ENCODE measurements at regions not wholly inside any gene's neighbourhood (a gene's known extent, or its start where the extent isn't known, plus 50 kb on each side); places are given as distances from the start of the nearest gene placed in this dataset.

GRCh38 chr7:153190452-153190851, 430.9 kb downstream of the ACTR3B start:
- no peak for TF ChIP-seq CREB1 (CRISPR knock-in tag; IDR thresholded peaks at IDR 0.05)
- no peak for TF ChIP-seq ELF4 (CRISPR knock-in tag; IDR thresholded peaks at IDR 0.05; ENCODE audit: low read depth)
- no peak for TF ChIP-seq AFF4 (CRISPR knock-in tag; IDR thresholded peaks at IDR 0.05; ENCODE audit: borderline replicate concordance)
- no peak for TF ChIP-seq E2F5 (CRISPR knock-in tag; IDR thresholded peaks at IDR 0.05)
- TF ChIP-seq CTCF (IDR thresholded peaks at IDR 0.05), result no peak
- no peak for TF ChIP-seq ESRRA (CRISPR knock-in tag; IDR thresholded peaks at IDR 0.05; ENCODE audit: borderline replicate concordance)
- TF ChIP-seq USF1 (CRISPR knock-in tag; IDR thresholded peaks at IDR 0.05), result peak; percentile 91
- TF ChIP-seq FOXJ3 (CRISPR knock-in tag; IDR thresholded peaks at IDR 0.05; ENCODE audit: borderline replicate concordance), result no peak
- TF ChIP-seq ZNF121 (CRISPR knock-in tag; IDR thresholded peaks at IDR 0.05), result no peak
- no peak for TF ChIP-seq PREB (CRISPR knock-in tag; IDR thresholded peaks at IDR 0.05; ENCODE audit: borderline replicate concordance)
- TF ChIP-seq TEAD4 (CRISPR knock-in tag; IDR thresholded peaks at IDR 0.05), result no peak
- no peak for TF ChIP-seq MYBL2 (CRISPR knock-in tag; IDR thresholded peaks at IDR 0.05)
- no peak for TF ChIP-seq CDX4 (CRISPR knock-in tag; IDR thresholded peaks at IDR 0.05; ENCODE audit: borderline replicate concordance)
- no peak for TF ChIP-seq TCF7 (CRISPR knock-in tag; IDR thresholded peaks at IDR 0.05; ENCODE audit: low read depth)

Data from WTC11 (cell line).